ENCODE measurements at regions not wholly inside any gene's neighbourhood (a gene's known extent, or its start where the extent isn't known, plus 50 kb on each side); places are given as distances from the start of the nearest gene placed in this dataset.

GRCh38 chr11:88406876-88407275 is 69.3 kb upstream of the CTSC start:
- Mint-ChIP-seq H3K27ac (no peak overlapping the region), H3K27me3 (no peaks in the 10 kb centered on the region), H3K4me3 (no peak overlapping the region), H3K4me1 (ENCODE audit: low read depth) (peaks cover 13% of the 10 kb centered on the region), H3K36me3 (ENCODE audit: low read depth) (no peaks in the 10 kb centered on the region), H3K9me3 (no peaks in the 10 kb centered on the region)
- DNase-seq: no peak
- POLR2A ChIA-PET: no interaction called here
- intact Hi-C loops (cut with micrococcal nuclease): no loop called here
- no peak for TF ChIP-seq CTCF (IDR thresholded peaks at IDR 0.05)
- ATAC-seq: no peak
- CTCF ChIA-PET: interaction anchor here (1.1 kb wide), 1 partner anchor 15 kb away, joined by 3 read pairs; no protein-coding TSS in a partner anchor

- ATAC-seq (no peak), DNase-seq (no peak)
- ChIA-PET CTCF (no interaction called here), POLR2A (no interaction called here)
- Mint-ChIP-seq H3K4me3 (no peak overlapping the region), H3K36me3 (ENCODE audit: low read depth) (no peaks in the 10 kb centered on the region), H3K27ac (no peak overlapping the region), H3K27me3 (no peaks in the 10 kb centered on the region), H3K9me3 (no peaks in the 10 kb centered on the region), H3K4me1 (ENCODE audit: low read depth) (peaks cover 13% of the 10 kb centered on the region)
- intact Hi-C loops (cut with micrococcal nuclease): no loop called here
- TF ChIP-seq CTCF (IDR thresholded peaks at IDR 0.05): no peak
Measured at GRCh38 chr11:88405853-88406252, 68.3 kb upstream of the CTSC start.

GRCh38 chr11:88404932-88405710 is 67.6 kb upstream of the CTSC start:
- TF ChIP-seq CTCF (IDR thresholded peaks at IDR 0.05): no peak
- Mint-ChIP-seq H3K4me3 (no peak overlapping the region), H3K4me1 (ENCODE audit: low read depth) (peaks cover 13% of the 10 kb centered on the region), H3K36me3 (ENCODE audit: low read depth) (no peaks in the 10 kb centered on the region), H3K27ac (no peak overlapping the region), H3K27me3 (no peaks in the 10 kb centered on the region), H3K9me3 (no peaks in the 10 kb centered on the region)
- ATAC-seq (no peak), DNase-seq (no peak)
- ChIA-PET POLR2A (no interaction called here), CTCF (interaction anchor here (1.2 kb wide), 1 partner anchor 9 kb away, joined by 4 read pairs; no protein-coding TSS in a partner anchor)
- intact Hi-C loops (cut with micrococcal nuclease): no loop called here

- ATAC-seq (no peak), DNase-seq (no peak)
- intact Hi-C loops (cut with micrococcal nuclease): no loop called here
- Mint-ChIP-seq H3K9me3 (no peaks in the 10 kb centered on the region), H3K4me1 (ENCODE audit: low read depth) (peaks cover 13% of the 10 kb centered on the region), H3K4me3 (no peak overlapping the region), H3K27me3 (no peaks in the 10 kb centered on the region), H3K27ac (no peak overlapping the region), H3K36me3 (ENCODE audit: low read depth) (no peaks in the 10 kb centered on the region)
- CTCF ChIA-PET: interaction anchor here (1.2 kb wide), 1 partner anchor 9 kb away, joined by 4 read pairs; no protein-coding TSS in a partner anchor
- POLR2A ChIA-PET: interaction anchor here (0.7 kb wide), 1 partner anchor 21 kb away, joined by 3 read pairs; no protein-coding TSS in a partner anchor
- no peak for TF ChIP-seq CTCF (IDR thresholded peaks at IDR 0.05)
Measured at GRCh38 chr11:88404391-88404790, 66.9 kb upstream of the CTSC start.

GRCh38 chr11:88402784-88403183 is 65.2 kb upstream of the CTSC start:
- Mint-ChIP-seq H3K9me3 (no peaks in the 10 kb centered on the region), H3K27ac (no peak overlapping the region), H3K27me3 (no peaks in the 10 kb centered on the region), H3K4me3 (no peak overlapping the region), H3K4me1 (ENCODE audit: low read depth) (peaks cover 16% of the 10 kb centered on the region), H3K36me3 (ENCODE audit: low read depth) (no peaks in the 10 kb centered on the region)
- intact Hi-C loops (cut with micrococcal nuclease): no loop called here
- CTCF ChIA-PET: no interaction called here
- no peak for TF ChIP-seq CTCF (IDR thresholded peaks at IDR 0.05)
- no peak for DNase-seq
- ATAC-seq: no peak
- POLR2A ChIA-PET: no interaction called here
